ENCODE measurements at regions not wholly inside any gene's neighbourhood (a gene's known extent, or its start where the extent isn't known, plus 50 kb on each side); places are given as distances from the start of the nearest gene placed in this dataset.

DNA sequence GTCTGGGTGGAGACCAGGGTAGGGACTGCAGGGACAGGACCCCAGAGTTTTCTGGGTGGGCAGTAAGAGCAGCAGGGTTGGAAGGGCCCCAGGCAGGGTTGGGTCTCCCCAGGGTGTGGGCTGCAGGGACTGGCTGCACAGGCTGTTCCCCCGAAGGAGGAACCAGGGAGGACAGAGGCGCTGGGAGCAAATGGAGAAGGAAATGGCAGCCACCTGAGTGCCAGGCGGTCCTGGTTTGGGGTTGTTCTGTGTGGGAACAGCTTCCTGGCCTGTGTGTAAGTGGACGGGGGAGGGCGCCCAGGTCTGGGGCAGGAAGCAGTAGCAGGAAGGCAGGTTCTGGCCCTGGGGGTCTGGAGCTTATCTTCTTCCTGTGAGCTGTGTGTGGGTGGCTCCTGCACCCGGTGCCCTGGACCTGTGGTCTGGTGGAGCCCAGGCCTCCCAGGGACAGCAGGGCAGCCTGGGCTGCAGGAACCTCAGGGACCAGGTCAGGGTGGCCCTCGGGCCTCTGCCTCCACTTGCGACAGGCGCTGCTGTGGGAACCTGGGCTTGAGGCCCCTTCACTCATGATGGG is 372.8 kb downstream of the TMEM121 start:
- H3K36me3 ChIP-seq (ENCODE audit: insufficient read depth), result no peaks in the 10 kb centered on the region
- no peak overlapping the region for H3K27ac ChIP-seq
- no peak overlapping the region for H3K4me2 ChIP-seq
- no peaks in the 10 kb centered on the region for H3K4me1 ChIP-seq (ENCODE audit: low read depth, poor library complexity, severe bottlenecking)
- no peaks in the 10 kb centered on the region for H4K20me1 ChIP-seq (ENCODE audit: insufficient read depth)
- H3K4me3 ChIP-seq (IDR thresholded peaks at IDR 0.05; ENCODE audit: insufficient read depth, low read depth, low read length), result no peak overlapping the region
- no peaks in the 10 kb centered on the region for H3K27me3 ChIP-seq (ENCODE audit: insufficient read depth, low read depth)
- no peak overlapping the region for H2AFZ ChIP-seq (ENCODE audit: low read depth)
- H3K79me2 ChIP-seq (ENCODE audit: insufficient read depth, low read depth), result no peaks in the 10 kb centered on the region
- TF ChIP-seq, protein P1, sequence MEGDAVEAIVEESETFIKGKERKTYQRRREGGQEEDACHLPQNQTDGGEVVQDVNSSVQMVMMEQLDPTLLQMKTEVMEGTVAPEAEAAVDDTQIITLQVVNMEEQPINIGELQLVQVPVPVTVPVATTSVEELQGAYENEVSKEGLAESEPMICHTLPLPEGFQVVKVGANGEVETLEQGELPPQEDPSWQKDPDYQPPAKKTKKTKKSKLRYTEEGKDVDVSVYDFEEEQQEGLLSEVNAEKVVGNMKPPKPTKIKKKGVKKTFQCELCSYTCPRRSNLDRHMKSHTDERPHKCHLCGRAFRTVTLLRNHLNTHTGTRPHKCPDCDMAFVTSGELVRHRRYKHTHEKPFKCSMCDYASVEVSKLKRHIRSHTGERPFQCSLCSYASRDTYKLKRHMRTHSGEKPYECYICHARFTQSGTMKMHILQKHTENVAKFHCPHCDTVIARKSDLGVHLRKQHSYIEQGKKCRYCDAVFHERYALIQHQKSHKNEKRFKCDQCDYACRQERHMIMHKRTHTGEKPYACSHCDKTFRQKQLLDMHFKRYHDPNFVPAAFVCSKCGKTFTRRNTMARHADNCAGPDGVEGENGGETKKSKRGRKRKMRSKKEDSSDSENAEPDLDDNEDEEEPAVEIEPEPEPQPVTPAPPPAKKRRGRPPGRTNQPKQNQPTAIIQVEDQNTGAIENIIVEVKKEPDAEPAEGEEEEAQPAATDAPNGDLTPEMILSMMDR (conservative IDR thresholded peaks at IDR 0.05; ENCODE audit: low read depth, low read length), result no peak
- no peak overlapping the region for H3K9ac ChIP-seq

DNA sequence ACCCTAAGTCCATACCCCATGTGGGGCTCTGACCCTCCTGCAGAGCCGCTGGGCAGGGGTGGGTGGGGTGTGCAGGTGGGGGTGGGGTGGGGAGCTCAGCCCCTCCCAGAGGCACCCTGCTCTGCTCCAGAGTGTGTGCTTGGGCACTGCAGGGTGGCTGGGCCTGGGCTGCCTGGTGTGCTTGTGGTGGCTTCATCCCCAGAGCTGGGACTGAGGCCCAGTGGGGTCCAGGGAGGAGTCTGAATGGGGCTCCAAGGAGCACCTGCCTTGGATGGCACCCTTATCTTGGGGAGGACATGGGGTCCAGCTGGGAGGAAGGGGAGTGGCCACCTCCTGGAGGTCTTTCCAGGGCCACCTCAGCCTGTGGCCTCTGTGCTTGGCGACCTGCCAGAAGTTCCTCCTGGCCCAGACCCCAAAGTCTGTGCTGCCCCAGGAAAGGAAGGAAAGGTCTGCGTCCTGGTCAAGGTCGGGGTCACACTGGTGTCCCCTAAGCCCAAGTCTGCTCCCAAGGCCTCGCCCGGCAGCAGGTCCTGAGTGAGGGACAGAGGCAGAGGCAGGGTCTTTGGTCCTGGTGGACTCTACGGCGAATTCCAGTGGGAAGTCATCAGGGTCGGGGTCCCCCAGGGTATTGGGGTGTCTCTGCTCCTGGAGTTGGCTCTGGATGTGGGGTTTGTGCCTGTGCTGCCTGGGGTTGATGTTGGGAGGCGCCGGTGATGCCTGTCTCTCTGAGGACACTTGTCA is 373.4 kb downstream of the TMEM121 start:
- H2AFZ ChIP-seq (ENCODE audit: low read depth), result no peak overlapping the region
- no peak overlapping the region for H3K4me3 ChIP-seq (IDR thresholded peaks at IDR 0.05; ENCODE audit: insufficient read depth, low read depth, low read length)
- no peaks in the 10 kb centered on the region for H3K79me2 ChIP-seq (ENCODE audit: insufficient read depth, low read depth)
- no peak overlapping the region for H3K9ac ChIP-seq
- TF ChIP-seq, protein P1 (conservative IDR thresholded peaks at IDR 0.05; ENCODE audit: low read depth, low read length), result no peak
- no peak overlapping the region for H3K4me2 ChIP-seq
- no peaks in the 10 kb centered on the region for H3K4me1 ChIP-seq (ENCODE audit: low read depth, poor library complexity, severe bottlenecking)
- H4K20me1 ChIP-seq (ENCODE audit: insufficient read depth), result no peaks in the 10 kb centered on the region
- H3K27ac ChIP-seq, result no peak overlapping the region
- no peaks in the 10 kb centered on the region for H3K27me3 ChIP-seq (ENCODE audit: insufficient read depth, low read depth)
- no peaks in the 10 kb centered on the region for H3K36me3 ChIP-seq (ENCODE audit: insufficient read depth)

DNA sequence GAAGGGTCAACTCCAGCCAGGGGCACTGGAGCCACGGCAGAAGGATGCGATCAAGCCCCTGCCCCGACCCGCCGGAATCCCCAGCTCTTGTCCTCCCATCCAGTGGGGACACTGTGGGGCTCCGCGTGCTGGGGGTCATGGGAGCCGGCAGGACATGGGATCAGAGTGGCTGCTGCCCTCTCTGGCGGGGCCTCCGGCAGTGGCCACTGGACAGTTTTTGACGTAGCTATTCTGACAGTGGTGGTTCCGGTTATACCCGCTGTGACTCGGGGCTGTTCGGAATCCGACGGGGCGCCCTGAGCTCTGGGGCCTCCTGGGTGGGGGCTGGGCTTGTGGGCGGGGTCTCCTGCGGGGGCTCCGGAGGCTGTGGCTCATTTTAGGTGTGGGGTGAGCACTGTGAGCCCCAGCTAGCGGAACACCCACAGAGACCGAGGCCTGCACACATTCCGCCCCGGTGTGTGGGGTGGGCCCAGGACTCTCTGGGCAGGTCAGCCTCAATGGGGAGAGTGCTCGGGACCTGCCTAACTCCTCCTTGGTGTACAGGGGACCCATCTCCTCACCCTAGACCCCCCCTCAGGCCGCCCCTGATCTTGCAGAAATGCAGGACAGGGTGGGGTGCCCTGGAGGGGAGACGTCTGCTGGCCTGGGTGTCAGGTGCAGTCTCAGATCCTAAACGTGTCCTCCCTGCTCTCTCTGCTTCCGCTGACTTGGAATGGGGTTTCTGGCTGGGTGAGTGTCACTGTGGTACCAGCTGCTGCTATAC is 374.2 kb downstream of the TMEM121 start:
- TF ChIP-seq, protein P1 (conservative IDR thresholded peaks at IDR 0.05; ENCODE audit: low read depth, low read length), result no peak

DNA sequence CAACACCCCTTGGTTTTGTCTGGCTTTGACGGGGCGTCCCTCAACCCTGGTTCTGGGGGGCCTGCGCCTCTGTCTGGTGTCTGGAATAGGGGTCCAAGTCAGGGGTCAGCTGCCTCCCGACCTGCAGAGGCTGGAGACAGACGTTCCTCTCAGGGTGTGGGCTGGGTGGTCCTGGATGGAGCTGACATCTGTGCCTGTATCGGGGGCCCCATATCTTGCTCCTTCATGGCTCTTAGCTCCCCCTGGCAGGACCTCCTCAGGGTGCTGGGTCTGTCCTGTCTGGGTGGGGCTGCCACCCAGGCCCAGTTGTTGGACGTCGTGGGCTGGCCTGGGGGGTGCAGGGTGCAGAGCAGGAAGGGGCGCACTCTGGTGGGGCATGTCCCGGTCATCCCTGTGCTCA is 374.8 kb downstream of the TMEM121 start:
- Histone ChIP-seq H2AFZ (ENCODE audit: low read depth) (no peak overlapping the region), H3K27me3 (ENCODE audit: insufficient read depth, low read depth) (no peaks in the 10 kb centered on the region), H3K4me1 (ENCODE audit: low read depth, poor library complexity, severe bottlenecking) (no peaks in the 10 kb centered on the region), H3K27ac (no peak overlapping the region), H3K4me2 (no peak overlapping the region), H3K9ac (no peak overlapping the region), H3K36me3 (ENCODE audit: insufficient read depth) (no peaks in the 10 kb centered on the region), H4K20me1 (ENCODE audit: insufficient read depth) (no peaks in the 10 kb centered on the region), H3K79me2 (ENCODE audit: insufficient read depth, low read depth) (peaks cover 8% of the 10 kb centered on the region; the same call in 1 of the 2 replicates), H3K4me3 (IDR thresholded peaks at IDR 0.05; ENCODE audit: insufficient read depth, low read depth, low read length) (no peak overlapping the region)
- TF ChIP-seq, protein P1 (conservative IDR thresholded peaks at IDR 0.05; ENCODE audit: low read depth, low read length), result no peak

More for the DNA sequence above, 374.2 kb downstream of the TMEM121 start:
- no peaks in the 10 kb centered on the region for H3K36me3 ChIP-seq (ENCODE audit: insufficient read depth)
- no peak overlapping the region for H3K9ac ChIP-seq
- no peaks in the 10 kb centered on the region for H3K4me1 ChIP-seq (ENCODE audit: low read depth, poor library complexity, severe bottlenecking)
- H4K20me1 ChIP-seq (ENCODE audit: insufficient read depth), result no peaks in the 10 kb centered on the region
- no peak overlapping the region for H2AFZ ChIP-seq (ENCODE audit: low read depth)
- H3K4me2 ChIP-seq, result no peak overlapping the region
- H3K4me3 ChIP-seq (IDR thresholded peaks at IDR 0.05; ENCODE audit: insufficient read depth, low read depth, low read length), result no peak overlapping the region
- no peaks in the 10 kb centered on the region for H3K27me3 ChIP-seq (ENCODE audit: insufficient read depth, low read depth)
- peaks cover 5% of the 10 kb centered on the region; the same call in 1 of the 2 replicates for H3K79me2 ChIP-seq (ENCODE audit: insufficient read depth, low read depth)
- no peak overlapping the region for H3K27ac ChIP-seq
